B cell (primary cell): ENCODE measurements at regions not wholly inside any gene's neighbourhood (a gene's known extent, or its start where the extent isn't known, plus 50 kb on each side); places are given as distances from the start of the nearest gene placed in this dataset. TPM values are rescaled to one million over a fixed set of nuclear protein-coding genes. Genes with fewer than 3 reads are reported as not detected.
"Not testable (repeated sequence)": the region's sequence is repeated elsewhere in the genome, so short reads cannot be mapped to it uniquely, and the experiment has no call there.

Source experiments
- ATAC-seq: fragments of 200-7000 bp; cut with Tn5 transposase; one replicate; pipeline ENCODE4 v1.10.0; 2021; ENCODE audit warnings: low read depth, mild to moderate bottlenecking, moderate number of reproducible peaks, moderate library complexity
- CTCF ChIA-PET: fragments of 350-600 bp; sonication (Branson Sonifier 250); formaldehyde crosslinking; loops from one replicate; lab custom pipeline; 2021; ENCODE audit warnings: antibody characterized with exemption, inconsistent platforms; lab: Charles Lee
- POLR2A ChIA-PET: fragments of 350-600 bp; sonication (Branson Sonifier 250); formaldehyde crosslinking; loops from one replicate; lab custom pipeline; 2021; ENCODE audit warnings: antibody characterized with exemption; lab: Charles Lee
- DNase-seq: peaks from one replicate; pipeline ENCODE4 v3.0.0; 2013
- H2AFZ ChIP-seq: 2 replicates; pipeline ENCODE4 v1.6.1; 2012; ENCODE audit warnings: mild to moderate bottlenecking, low read depth, low read length; ENCODE audit not compliant: insufficient read depth, poor library complexity, severe bottlenecking
- H3K27ac ChIP-seq, 2 donors: 1 replicate in 1 of 2; 2 replicates in 1 of 2; pipeline ENCODE4 v1.5.1; 2012 to 2013; ENCODE audit warnings: low read length in 2 of 2, mild to moderate bottlenecking in 2 of 2, moderate library complexity in 1 of 2
- H3K27me3 ChIP-seq, 4 experiments: fragments of 200-600 bp in 1 of 4; sonication (generic) in 1 of 4; replicated peaks in 1 of 4; 1 replicate in 2 of 4; 2 replicates in 2 of 4; pipeline versions ENCODE4 v1.6.1 to v1.7.0; 2013 to 2016; ENCODE audit warnings: low read length in 3 of 4, mild to moderate bottlenecking in 2 of 4, mixed read lengths in 1 of 4, moderate library complexity in 1 of 4; ENCODE audit not compliant: insufficient read depth in 4 of 4, control insufficient read depth in 3 of 4; ENCODE audit errors: control extremely low read depth in 1 of 4
- H3K36me3 ChIP-seq, 2 experiments: replicated peaks in 1 of 2; 1 replicate in 1 of 2; 2 replicates in 1 of 2; pipeline versions ENCODE4 v1.6.1 to v1.7.1; 2013; ENCODE audit warnings: low read length in 1 of 2; ENCODE audit not compliant: insufficient read depth in 2 of 2, control insufficient read depth in 1 of 2; ENCODE audit errors: control extremely low read depth in 1 of 2, extremely low read depth in 1 of 2
- H3K4me1 ChIP-seq, 2 donors: fragments of 200-600 bp in 1 of 2; sonication (generic) in 1 of 2; 1 replicate in 1 of 2; 2 replicates in 1 of 2; pipeline versions ENCODE4 v1.5.1 to v1.6.1; 2013 to 2017; ENCODE audit warnings: low read length in 2 of 2; ENCODE audit not compliant: control insufficient read depth in 2 of 2, insufficient read depth in 2 of 2
- H3K4me2 ChIP-seq: replicated peaks from 2 replicates; pipeline ENCODE3; 2012; ENCODE audit warnings: mild to moderate bottlenecking, low read depth, low read length; ENCODE audit not compliant: poor library complexity, severe bottlenecking
- H3K4me3 ChIP-seq, 5 experiments: fragments of 200-600 bp in 1 of 5; sonication (generic) in 1 of 5; 1 replicate in 3 of 5; 2 replicates in 2 of 5; pipeline versions ENCODE4 v1.5.1 to v1.7.0; 2011 to 2016; ENCODE audit warnings: low read length in 4 of 5, mild to moderate bottlenecking in 4 of 5, low read depth in 2 of 5, control low read depth in 1 of 5, moderate library complexity in 1 of 5; ENCODE audit not compliant: insufficient read depth in 1 of 5; ENCODE audit errors: control extremely low read depth in 1 of 5, extremely low read depth in 1 of 5
- H3K79me2 ChIP-seq: fragments of 200-600 bp; sonication (generic); one replicate; pipeline ENCODE4 v1.6.0; 2016; ENCODE audit warnings: low read length; ENCODE audit not compliant: control insufficient read depth, insufficient read depth
- H3K9ac ChIP-seq: fragments of 200-600 bp; sonication (generic); 2 replicates; pipeline ENCODE4 v1.6.1; 2017; ENCODE audit warnings: mild to moderate bottlenecking, low read length, moderate library complexity
- H3K9me3 ChIP-seq, 3 donors: one replicate each; pipeline versions ENCODE4 v1.6.1 to v1.7.1; 2013; ENCODE audit warnings: low read length in 2 of 3; ENCODE audit not compliant: control insufficient read depth in 2 of 3, insufficient read depth in 1 of 3; ENCODE audit errors: control extremely low read depth in 1 of 3
- H4K20me1 ChIP-seq: 2 replicates; pipeline ENCODE4 v1.6.0; 2012; ENCODE audit warnings: mild to moderate bottlenecking, low read length; ENCODE audit not compliant: insufficient read depth, control insufficient read depth, poor library complexity, severe bottlenecking
- H3K27ac Mint-ChIP-seq: one replicate; pipeline ENCODE4 v1.8.0; 2021; ENCODE audit warnings: mixed read lengths
- H3K27me3 Mint-ChIP-seq: one replicate; pipeline ENCODE4 v1.8.0; 2021; ENCODE audit warnings: mixed read lengths
- H3K4me1 Mint-ChIP-seq: one replicate; pipeline ENCODE4 v1.8.0; 2021; ENCODE audit warnings: mixed read lengths
- H3K4me3 Mint-ChIP-seq: one replicate; pipeline ENCODE4 v1.8.0; 2021; ENCODE audit warnings: mixed read lengths
- H3K9me3 Mint-ChIP-seq: one replicate; pipeline ENCODE4 v1.8.0; 2022; ENCODE audit warnings: mixed read lengths; ENCODE audit not compliant: insufficient read depth
- WGBS: methylation state at CpG from one replicate; pipeline ENCODE4 v1.1.5; 2013; ENCODE audit warnings: missing lambda C conversion rate; ENCODE audit not compliant: insufficient coverage; 5-methylcytosine and 5-hydroxymethylcytosine counted together
- intact Hi-C: fragments of 100-400 bp; cut with micrococcal nuclease; formaldehyde crosslinking; loops from one replicate; pipeline ENCODE4 v1.10.0; 2022
- small RNA-seq: library from RNA; depleted of rRNA; stranded (forward); fragments of <200 nt; gene quantifications from one replicate; pipeline ENCODE3, GENCODE V24; 2012; ENCODE audit warnings: low replicate concordance, low read depth; ENCODE audit not compliant: insufficient read length

DNA sequence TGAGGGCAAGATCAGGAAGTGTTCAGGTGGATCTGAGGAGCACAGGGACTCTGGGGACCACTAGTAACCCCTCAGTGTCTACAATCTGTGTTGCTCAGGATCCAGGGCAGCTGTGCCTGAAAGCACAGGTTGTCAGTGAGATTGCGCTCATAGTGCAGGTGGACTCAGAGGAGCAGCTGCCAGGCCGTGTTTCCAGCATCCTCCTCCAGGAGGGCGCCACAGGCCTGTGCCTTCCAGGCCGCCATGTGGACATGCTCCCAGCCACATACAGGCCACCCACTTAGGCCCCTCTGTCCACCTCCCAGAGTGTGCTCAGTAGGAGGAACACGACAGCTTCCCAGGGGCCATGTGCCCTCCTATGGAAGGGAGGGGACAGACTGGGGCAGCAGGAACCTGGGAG, 52.9 kb upstream of the GOLGA6L22 start:
- no CpG with 5 or more reads among the region's 5 CpGs for WGBS
- H3K9me3 ChIP-seq, H2AFZ ChIP-seq, H3K4me3 Mint-ChIP-seq, ATAC-seq, H3K27ac ChIP-seq, H3K4me1 Mint-ChIP-seq, H3K36me3 ChIP-seq, intact Hi-C loops, H3K79me2 ChIP-seq, H3K9me3 Mint-ChIP-seq, DNase-seq, H3K4me1 ChIP-seq, H4K20me1 ChIP-seq, H3K4me3 ChIP-seq, CTCF ChIA-PET, H3K4me2 ChIP-seq, POLR2A ChIA-PET, H3K27me3 ChIP-seq, H3K9ac ChIP-seq, H3K27me3 Mint-ChIP-seq, H3K27ac Mint-ChIP-seq: not testable (repeated sequence)

Small RNA genes in the stretch of these regions (small RNA-seq; reads per million reads assigned to genes)
- gene AC100757.2: not detected
